Fibroblast of lung (primary cell): ENCODE measurements at regions not wholly inside any gene's neighbourhood (a gene's known extent, or its start where the extent isn't known, plus 50 kb on each side); places are given as distances from the start of the nearest gene placed in this dataset.
"Not testable (repeated sequence)": the region's sequence is repeated elsewhere in the genome, so short reads cannot be mapped to it uniquely, and the experiment has no call there.

Experiments
- DNase-seq, 2 donors: peaks; one replicate each; pipeline versions ENCODE4 v3.0.0 to v3.0.0-alpha.2; 2010; ENCODE audit warnings: low read depth in 2 of 2
- H2AFZ ChIP-seq: 2 replicates; pipeline ENCODE4 v1.5.1; 2012; ENCODE audit warnings: low read length, control low read depth, inconsistent platforms
- H3K27ac ChIP-seq: 2 replicates; pipeline ENCODE4 v1.5.1; 2011; ENCODE audit warnings: low read length, control low read depth; ENCODE audit not compliant: insufficient read depth
- H3K27me3 ChIP-seq: 2 replicates; pipeline ENCODE4 v1.5.1; 2011; ENCODE audit warnings: mild to moderate bottlenecking, low read length; ENCODE audit not compliant: control insufficient read depth, insufficient read depth
- H3K36me3 ChIP-seq: 2 replicates; pipeline ENCODE4 v1.5.1; 2011; ENCODE audit warnings: low read length; ENCODE audit not compliant: control insufficient read depth, insufficient read depth
- H3K4me1 ChIP-seq: 2 replicates; pipeline ENCODE4 v1.5.1; 2011; ENCODE audit warnings: low read length; ENCODE audit not compliant: control insufficient read depth, insufficient read depth; ENCODE audit errors: extremely low read depth
- H3K4me2 ChIP-seq: 2 replicates; pipeline ENCODE4 v1.5.1; 2011; ENCODE audit warnings: low read length, control low read depth; ENCODE audit not compliant: insufficient read depth; ENCODE audit errors: extremely low read depth
- H3K4me3 ChIP-seq, 4 experiments: fragments of 200-600 bp in 1 of 4; sonication (generic) in 1 of 4; replicated peaks in 1 of 4; 2 replicates each; pipeline ENCODE4 v1.5.1; 2011 to 2016; ENCODE audit warnings: low read length in 4 of 4, low read depth in 3 of 4, mild to moderate bottlenecking in 3 of 4, control low read depth in 2 of 4, inconsistent platforms in 1 of 4, mixed read lengths in 1 of 4; ENCODE audit not compliant: insufficient read depth in 1 of 4; ENCODE audit errors: control extremely low read depth in 1 of 4
- H3K79me2 ChIP-seq: 2 replicates; pipeline ENCODE4 v1.5.1; 2012; ENCODE audit warnings: mild to moderate bottlenecking, low read length, inconsistent platforms; ENCODE audit not compliant: control insufficient read depth, insufficient read depth
- H3K9ac ChIP-seq: 2 replicates; pipeline ENCODE4 v1.5.1; 2011; ENCODE audit warnings: mild to moderate bottlenecking, low read length, control low read depth; ENCODE audit not compliant: insufficient read depth
- H3K9me3 ChIP-seq: 2 replicates; pipeline ENCODE4 v1.5.1; 2012; ENCODE audit warnings: low read depth, low read length; ENCODE audit not compliant: control insufficient read depth, insufficient read depth
- H4K20me1 ChIP-seq: 2 replicates; pipeline ENCODE4 v1.5.1; 2011; ENCODE audit warnings: low read length; ENCODE audit not compliant: control insufficient read depth, insufficient read depth; ENCODE audit errors: extremely low read depth
- EZH2 ChIP-seq: IDR thresholded peaks from 2 replicates; pipeline ENCODE4 v1.5.1; 2012; ENCODE audit warnings: low read length, control low read depth, mild to moderate bottlenecking; ENCODE audit errors: missing control alignments
- TF ChIP-seq, protein P1 (sequence below), 2 donors: IDR thresholded peaks in 1 of 2; conservative IDR thresholded peaks in 1 of 2; 1 replicate in 1 of 2; 2 replicates in 1 of 2; pipeline ENCODE4 v1.5.1; 2011 to 2012; ENCODE audit warnings: low read length in 2 of 2, control low read depth in 1 of 2, inconsistent platforms in 1 of 2, low read depth in 1 of 2, mild to moderate bottlenecking in 1 of 2

DNA sequence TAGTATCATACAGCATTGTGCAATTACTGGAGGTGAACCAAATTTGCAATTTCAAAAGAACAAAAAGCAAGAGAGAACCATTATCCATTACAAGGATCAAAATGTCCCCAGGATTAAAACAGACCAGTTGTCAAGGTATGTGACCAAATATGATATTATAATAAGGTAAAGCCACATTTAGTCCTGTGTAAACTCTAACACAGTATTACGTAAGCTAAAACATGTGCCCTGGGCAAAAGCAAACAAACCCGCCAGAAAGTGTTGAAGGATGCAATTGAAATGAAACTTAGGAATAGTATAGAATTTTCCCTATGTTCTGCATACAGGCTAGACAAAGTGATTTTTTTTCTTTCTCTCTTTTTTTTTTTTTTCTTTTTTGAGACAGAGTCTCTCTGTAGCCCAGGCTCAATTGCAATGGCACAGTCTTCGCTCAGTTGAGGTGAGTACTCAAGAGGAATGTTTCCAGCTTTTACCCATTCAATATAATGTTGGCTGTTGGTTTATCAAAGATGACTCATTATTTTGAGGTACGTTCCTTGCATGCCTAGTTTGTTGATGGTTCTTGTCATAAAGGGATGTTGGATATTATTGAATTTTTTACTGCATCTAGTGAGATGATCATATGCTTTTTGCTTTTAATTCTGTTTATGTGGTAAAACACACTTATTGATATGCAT is 137.1 kb upstream of the FOXG1 start:
- no peaks in the 10 kb centered on the region for H3K79me2 ChIP-seq
- H3K4me3 ChIP-seq = no peak overlapping the region
- H3K27me3 ChIP-seq = no peaks in the 10 kb centered on the region
- no peak overlapping the region for H2AFZ ChIP-seq
- H3K9me3 ChIP-seq = no peaks in the 10 kb centered on the region
- no peak for DNase-seq
- TF ChIP-seq, protein P1, sequence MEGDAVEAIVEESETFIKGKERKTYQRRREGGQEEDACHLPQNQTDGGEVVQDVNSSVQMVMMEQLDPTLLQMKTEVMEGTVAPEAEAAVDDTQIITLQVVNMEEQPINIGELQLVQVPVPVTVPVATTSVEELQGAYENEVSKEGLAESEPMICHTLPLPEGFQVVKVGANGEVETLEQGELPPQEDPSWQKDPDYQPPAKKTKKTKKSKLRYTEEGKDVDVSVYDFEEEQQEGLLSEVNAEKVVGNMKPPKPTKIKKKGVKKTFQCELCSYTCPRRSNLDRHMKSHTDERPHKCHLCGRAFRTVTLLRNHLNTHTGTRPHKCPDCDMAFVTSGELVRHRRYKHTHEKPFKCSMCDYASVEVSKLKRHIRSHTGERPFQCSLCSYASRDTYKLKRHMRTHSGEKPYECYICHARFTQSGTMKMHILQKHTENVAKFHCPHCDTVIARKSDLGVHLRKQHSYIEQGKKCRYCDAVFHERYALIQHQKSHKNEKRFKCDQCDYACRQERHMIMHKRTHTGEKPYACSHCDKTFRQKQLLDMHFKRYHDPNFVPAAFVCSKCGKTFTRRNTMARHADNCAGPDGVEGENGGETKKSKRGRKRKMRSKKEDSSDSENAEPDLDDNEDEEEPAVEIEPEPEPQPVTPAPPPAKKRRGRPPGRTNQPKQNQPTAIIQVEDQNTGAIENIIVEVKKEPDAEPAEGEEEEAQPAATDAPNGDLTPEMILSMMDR (conservative IDR thresholded peaks at IDR 0.05 in 1 of 2, IDR thresholded peaks at IDR 0.05 in 1 of 2; ENCODE audit: low read depth in 1 of 2, low read length in 2 of 2) = no peak
- no peak for TF ChIP-seq EZH2
- H3K27ac ChIP-seq = no peak overlapping the region
- H4K20me1 ChIP-seq = no peaks in the 10 kb centered on the region
- H3K36me3 ChIP-seq = no peaks in the 10 kb centered on the region
- no peak overlapping the region for H3K4me2 ChIP-seq
- no peak overlapping the region for H3K9ac ChIP-seq
- H3K4me1 ChIP-seq = no peaks in the 10 kb centered on the region

DNA sequence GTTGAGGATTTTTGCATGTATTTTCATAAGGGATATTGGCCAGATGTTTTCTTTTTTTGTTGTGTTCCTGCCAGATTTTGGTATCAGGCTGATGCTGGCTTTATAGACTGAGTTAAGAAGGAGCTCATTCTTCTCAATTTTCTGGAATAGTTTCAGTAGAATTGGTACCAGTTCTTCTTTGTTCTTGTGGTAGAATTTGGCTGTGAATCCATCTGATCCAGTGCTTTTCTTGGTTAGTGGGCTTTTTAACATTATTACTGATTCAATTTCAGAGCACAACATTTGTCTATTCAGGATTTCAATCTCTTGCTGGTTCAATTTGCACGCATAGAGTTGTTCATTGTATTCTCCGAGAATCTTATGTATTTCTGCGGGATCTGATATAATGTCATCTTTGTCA is 136.5 kb upstream of the FOXG1 start:
- H4K20me1 ChIP-seq = no peaks in the 10 kb centered on the region
- H3K27me3 ChIP-seq = no peaks in the 10 kb centered on the region
- TF ChIP-seq, protein P1 (conservative IDR thresholded peaks at IDR 0.05 in 1 of 2, IDR thresholded peaks at IDR 0.05 in 1 of 2; ENCODE audit: low read depth in 1 of 2, low read length in 2 of 2) = no peak
- no peak for TF ChIP-seq EZH2
- H3K36me3 ChIP-seq = no peaks in the 10 kb centered on the region
- no peak overlapping the region for H3K4me3 ChIP-seq
- H3K4me2 ChIP-seq = no peak overlapping the region
- H3K9ac ChIP-seq = no peak overlapping the region
- no peaks in the 10 kb centered on the region for H3K79me2 ChIP-seq
- no peak for DNase-seq
- no peaks in the 10 kb centered on the region for H3K9me3 ChIP-seq
- H2AFZ ChIP-seq = no peak overlapping the region
- no peaks in the 10 kb centered on the region for H3K4me1 ChIP-seq
- H3K27ac ChIP-seq = no peak overlapping the region

DNA sequence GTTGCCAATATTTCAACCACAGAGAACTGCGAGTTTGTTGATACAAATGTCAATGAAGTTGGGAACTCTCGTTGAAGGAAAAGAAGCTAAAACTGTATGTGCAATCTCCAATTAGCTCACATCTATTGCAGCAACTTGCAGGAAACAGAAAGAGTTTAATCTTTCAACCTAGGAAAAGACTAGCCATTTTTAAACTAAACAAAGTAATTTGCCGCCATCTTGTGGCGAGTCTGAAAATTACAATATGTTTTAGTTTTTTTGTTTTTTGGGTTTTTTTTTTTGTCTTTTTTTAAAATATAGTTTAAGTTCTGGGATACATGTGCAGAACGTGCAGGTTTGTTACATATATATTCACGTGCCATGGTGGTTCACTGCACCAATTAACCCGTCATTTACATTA is 131.2 kb upstream of the FOXG1 start:
- no peak overlapping the region for H3K4me2 ChIP-seq
- H3K9ac ChIP-seq = no peak overlapping the region
- H3K79me2 ChIP-seq = no peaks in the 10 kb centered on the region
- H3K36me3 ChIP-seq = no peaks in the 10 kb centered on the region
- H4K20me1 ChIP-seq = no peaks in the 10 kb centered on the region
- no peaks in the 10 kb centered on the region for H3K4me1 ChIP-seq
- no peak overlapping the region for H3K4me3 ChIP-seq
- no peak overlapping the region for H2AFZ ChIP-seq
- DNase-seq = peak; percentile 34 to 69
- no peak overlapping the region for H3K27ac ChIP-seq
- no peaks in the 10 kb centered on the region for H3K9me3 ChIP-seq
- no peaks in the 10 kb centered on the region for H3K27me3 ChIP-seq
- TF ChIP-seq, protein P1 (conservative IDR thresholded peaks at IDR 0.05 in 1 of 2, IDR thresholded peaks at IDR 0.05 in 1 of 2; ENCODE audit: low read depth in 1 of 2, low read length in 2 of 2) = peak; percentile 44 to 46
- no peak for TF ChIP-seq EZH2

DNA sequence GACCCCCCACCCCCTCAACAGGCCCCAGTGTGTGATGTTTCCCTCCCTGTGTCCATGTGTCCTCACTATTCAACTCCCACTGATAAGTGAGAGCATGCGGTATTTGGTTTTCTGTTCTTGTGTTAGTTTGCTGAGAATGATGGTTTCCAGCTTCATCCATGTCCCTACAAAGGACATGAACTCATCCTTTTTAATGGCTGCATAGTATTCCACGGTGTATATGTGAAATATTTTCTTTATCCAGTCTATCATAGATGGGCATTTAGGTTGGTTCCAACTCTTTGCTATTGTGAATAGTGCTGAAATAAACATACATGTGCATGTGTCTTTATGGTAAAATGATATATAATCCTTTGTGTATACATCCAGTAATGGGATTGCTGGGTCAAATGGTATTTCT is 130.8 kb upstream of the FOXG1 start:
- H3K4me2 ChIP-seq, DNase-seq, H3K36me3 ChIP-seq, H3K27ac ChIP-seq, H4K20me1 ChIP-seq, H2AFZ ChIP-seq, H3K9ac ChIP-seq, H3K4me1 ChIP-seq, H3K4me3 ChIP-seq, H3K79me2 ChIP-seq, H3K9me3 ChIP-seq, H3K27me3 ChIP-seq: not testable (repeated sequence)

DNA sequence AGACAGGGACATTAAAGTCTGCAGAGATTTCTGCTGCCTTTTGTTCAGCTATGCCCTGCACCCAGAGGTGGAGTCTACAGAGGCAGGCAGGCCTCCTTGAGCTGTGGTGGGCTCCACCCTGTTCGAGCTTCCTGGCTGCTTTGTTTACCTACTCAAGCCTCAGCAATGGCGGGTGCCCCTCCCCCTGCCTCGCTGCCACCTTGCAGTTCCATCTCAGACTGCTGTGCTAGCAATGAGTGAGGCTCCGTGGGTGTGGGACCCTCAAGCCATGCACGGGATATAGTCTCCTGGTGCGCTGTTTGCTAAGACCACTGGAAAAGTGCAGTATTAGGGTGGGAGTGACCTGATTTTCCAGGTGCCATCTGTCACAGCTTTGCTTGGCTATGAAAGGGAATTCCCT is 125.4 kb upstream of the FOXG1 start:
- H2AFZ ChIP-seq, H3K4me2 ChIP-seq, H3K27ac ChIP-seq, H3K4me1 ChIP-seq, H3K4me3 ChIP-seq, H3K79me2 ChIP-seq, DNase-seq, H3K9me3 ChIP-seq, H4K20me1 ChIP-seq, H3K27me3 ChIP-seq, H3K36me3 ChIP-seq, H3K9ac ChIP-seq: not testable (repeated sequence)
